H1 (cell line): ENCODE measurements at regions not wholly inside any gene's neighbourhood (a gene's known extent, or its start where the extent isn't known, plus 50 kb on each side); places are given as distances from the start of the nearest gene placed in this dataset.

Experiments used
- CTCF ChIA-PET: fragments of 300-600 bp; sonication (Branson Sonifier 250); formaldehyde crosslinking; loops from one replicate; lab custom pipeline; 2021; ENCODE audit not compliant: partially characterized antibody; lab: Charles Lee
- POLR2A ChIA-PET: fragments of 300-600 bp; sonication (Branson Sonifier 250); formaldehyde crosslinking; loops from one replicate; lab custom pipeline; 2021; ENCODE audit warnings: inconsistent platforms; ENCODE audit not compliant: partially characterized antibody; lab: Charles Lee
- DNase-seq, 2 experiments: peaks; one replicate each; pipeline versions ENCODE4 v3.0.0 to v3.0.0-alpha.2; 2010 to 2022; ENCODE audit warnings: low spot score in 2 of 2, low read depth in 1 of 2, mixed read lengths in 1 of 2
- FAIRE-seq: peaks from 2 replicates; lab custom pipeline; 2011; peaks lifted over from hg19 to GRCh38; lab: Jason Lieb, UNC
- H2AFZ ChIP-seq: 2 replicates; pipeline ENCODE4 v1.8.1; 2012; ENCODE audit warnings: low read length, inconsistent platforms
- H2AK5ac ChIP-seq: 2 replicates; pipeline ENCODE4 v1.6.1; 2013; ENCODE audit warnings: low read depth, low read length
- H2BK120ac ChIP-seq: replicated peaks from 2 replicates; pipeline ENCODE3; 2013; ENCODE audit warnings: low read depth, low read length, inconsistent platforms
- H2BK12ac ChIP-seq: 2 replicates; pipeline ENCODE4 v1.6.1; 2013; ENCODE audit warnings: low read depth, low read length
- H2BK15ac ChIP-seq: 2 replicates; pipeline ENCODE4 v1.6.1; 2013; ENCODE audit warnings: low read length
- H2BK20ac ChIP-seq: 2 replicates; pipeline ENCODE4 v1.6.1; 2013; ENCODE audit warnings: low read length
- H2BK5ac ChIP-seq: 2 replicates; pipeline ENCODE4 v1.6.1; 2013; ENCODE audit warnings: low read depth, low read length
- H3K14ac ChIP-seq: 2 replicates; pipeline ENCODE4 v1.6.1; 2013; ENCODE audit warnings: inconsistent platforms; ENCODE audit not compliant: insufficient read length
- H3K18ac ChIP-seq: 2 replicates; pipeline ENCODE4 v1.6.1; 2013; ENCODE audit warnings: low read length; ENCODE audit errors: extremely low read depth
- H3K23ac ChIP-seq: 2 replicates; pipeline ENCODE4 v1.6.1; 2013; ENCODE audit warnings: inconsistent platforms; ENCODE audit not compliant: insufficient read length
- H3K23me2 ChIP-seq: 2 replicates; pipeline ENCODE4 v1.6.1; 2013; ENCODE audit warnings: low read depth, low read length
- H3K27ac ChIP-seq: 2 replicates; pipeline ENCODE4 v1.6.1; 2011; ENCODE audit warnings: low read depth, low read length, inconsistent platforms
- H3K27me3 ChIP-seq, 4 experiments: replicated peaks in 1 of 4; 1 replicate in 1 of 4; 2 replicates in 3 of 4; pipeline versions ENCODE4 v1.6.1 to v1.8.1; 2011 to 2013; ENCODE audit warnings: low read length in 3 of 4, mild to moderate bottlenecking in 3 of 4, inconsistent platforms in 2 of 4, mixed read lengths in 2 of 4, moderate library complexity in 1 of 4; ENCODE audit not compliant: control insufficient read depth in 3 of 4, insufficient read depth in 3 of 4; ENCODE audit errors: extremely low read depth in 1 of 4
- H3K36me3 ChIP-seq, 4 experiments: 2 replicates each; pipeline versions ENCODE4 v1.6.1 to v1.8.1; 2011 to 2013; ENCODE audit warnings: mild to moderate bottlenecking in 4 of 4, low read length in 3 of 4, moderate library complexity in 2 of 4, control low read depth in 1 of 4, inconsistent platforms in 1 of 4; ENCODE audit not compliant: insufficient read depth in 4 of 4, control insufficient read depth in 2 of 4
- H3K4ac ChIP-seq: replicated peaks from 2 replicates; pipeline ENCODE3; 2013; ENCODE audit warnings: low read length, low read depth, mixed read lengths, inconsistent platforms; ENCODE audit not compliant: insufficient read length
- H3K4me1 ChIP-seq, 4 experiments: replicated peaks in 1 of 4; 1 replicate in 1 of 4; 2 replicates in 3 of 4; pipeline versions ENCODE4 v1.6.1 to v1.8.1; 2011 to 2013; ENCODE audit warnings: low read length in 3 of 4, inconsistent platforms in 2 of 4, mixed read lengths in 1 of 4; ENCODE audit not compliant: insufficient read depth in 4 of 4, control insufficient read depth in 3 of 4
- H3K4me2 ChIP-seq, 2 experiments: 2 replicates each; pipeline versions ENCODE4 v1.6.1 to v1.8.1; 2011 to 2013; ENCODE audit warnings: low read depth in 2 of 2, low read length in 2 of 2, control low read depth in 1 of 2, inconsistent platforms in 1 of 2, mild to moderate bottlenecking in 1 of 2; ENCODE audit not compliant: insufficient read depth in 1 of 2
- H3K4me3 ChIP-seq, 4 experiments: fragments of 200-600, 300-600 bp in 1 of 4; sonication (generic), shearing (Covaris generic), sonication (Bioruptor Twin) in 1 of 4; 2 replicates each; pipeline versions ENCODE4 v1.5.1 to v1.8.1; 2011 to 2016; ENCODE audit warnings: low read length in 4 of 4, low read depth in 3 of 4, control low read depth in 2 of 4, inconsistent platforms in 2 of 4, mild to moderate bottlenecking in 2 of 4, mixed read lengths in 1 of 4, moderate library complexity in 1 of 4; ENCODE audit not compliant: insufficient read depth in 2 of 4; ENCODE audit errors: extremely low read depth in 1 of 4
- H3K56ac ChIP-seq: replicated peaks from 2 replicates; pipeline ENCODE3; 2013; ENCODE audit warnings: low read depth, mild to moderate bottlenecking, mixed read lengths, low read length, inconsistent platforms; ENCODE audit not compliant: insufficient read length
- H3K79me1 ChIP-seq: 2 replicates; pipeline ENCODE4 v1.6.1; 2013; ENCODE audit warnings: low read depth, low read length, control low read depth
- H3K79me2 ChIP-seq, 2 experiments: 2 replicates each; pipeline versions ENCODE4 v1.6.1 to v1.8.1; 2012 to 2013; ENCODE audit warnings: low read length in 2 of 2, mild to moderate bottlenecking in 2 of 2, inconsistent platforms in 1 of 2; ENCODE audit not compliant: insufficient read depth in 2 of 2, control insufficient read depth in 1 of 2
- H3K9ac ChIP-seq, 4 experiments: replicated peaks in 1 of 4; 1 replicate in 1 of 4; 2 replicates in 3 of 4; pipeline versions ENCODE4 v1.6.1 to v1.8.1; 2011 to 2013; ENCODE audit warnings: low read depth in 3 of 4, low read length in 3 of 4, control low read depth in 2 of 4, mild to moderate bottlenecking in 2 of 4, moderate library complexity in 2 of 4, inconsistent platforms in 1 of 4; ENCODE audit errors: extremely low read depth in 1 of 4
- H3K9me3 ChIP-seq, 2 experiments: 2 replicates each; pipeline versions ENCODE4 v1.6.1 to v1.8.1; 2012 to 2013; ENCODE audit warnings: mild to moderate bottlenecking in 2 of 2, moderate library complexity in 2 of 2, control low read depth in 1 of 2, inconsistent platforms in 1 of 2, low read depth in 1 of 2, low read length in 1 of 2, mixed read lengths in 1 of 2; ENCODE audit not compliant: insufficient read depth in 2 of 2
- H4K20me1 ChIP-seq, 2 experiments: replicated peaks in 1 of 2; 2 replicates each; pipeline versions ENCODE3 to v1.8.1; 2011 to 2013; ENCODE audit warnings: inconsistent platforms in 2 of 2, low read length in 2 of 2, mild to moderate bottlenecking in 1 of 2; ENCODE audit not compliant: insufficient read depth in 2 of 2, control insufficient read depth in 1 of 2
- H4K5ac ChIP-seq: 2 replicates; pipeline ENCODE4 v1.6.1; 2013; ENCODE audit warnings: low read length, low read depth, mixed read lengths, inconsistent platforms; ENCODE audit not compliant: insufficient read length
- H4K8ac ChIP-seq: 2 replicates; pipeline ENCODE4 v1.8.0; 2013; ENCODE audit warnings: mild to moderate bottlenecking, moderate library complexity, low read length, inconsistent platforms; ENCODE audit not compliant: insufficient read depth; ENCODE audit errors: extremely low read depth
- H4K91ac ChIP-seq: replicated peaks from 2 replicates; pipeline ENCODE3; 2013; ENCODE audit warnings: low read length, mixed read lengths, inconsistent platforms; ENCODE audit not compliant: insufficient read length
- BRCA1 ChIP-seq: IDR thresholded peaks from 2 replicates; pipeline ENCODE4 v1.6.1; 2012; ENCODE audit warnings: low read depth, low read length, improper control_type of control experiment
- CHD1 ChIP-seq: IDR thresholded peaks from 2 replicates; pipeline ENCODE4 v1.6.1; 2012; ENCODE audit warnings: low read depth, low read length, improper control_type of control experiment
- CHD2 ChIP-seq: IDR thresholded peaks from 2 replicates; pipeline ENCODE4 v1.6.1; 2012; ENCODE audit warnings: low read length, improper control_type of control experiment
- EZH2 ChIP-seq: fragments of 200-600 bp; sonication (generic); IDR thresholded peaks from 2 replicates; pipeline ENCODE4 v1.7.1; 2012; ENCODE audit warnings: low read depth, mild to moderate bottlenecking, moderate library complexity, low read length, inconsistent platforms; ENCODE audit not compliant: severe bottlenecking
- HDAC6 ChIP-seq: IDR thresholded peaks from one replicate; pipeline ENCODE4 v1.7.1; 2012; ENCODE audit warnings: low read depth, mild to moderate bottlenecking, inconsistent platforms, low read length, moderate library complexity
- JUN ChIP-seq: IDR thresholded peaks from 2 replicates; pipeline ENCODE4 v1.6.1; 2011; ENCODE audit warnings: low read depth, mild to moderate bottlenecking, improper control_type of control experiment, low read length
- JUND ChIP-seq: IDR thresholded peaks from 2 replicates; pipeline ENCODE4 v1.6.1; 2011; ENCODE audit warnings: mild to moderate bottlenecking, improper control_type of control experiment, low read length
- KDM1A ChIP-seq: fragments of 200-600, 300-600 bp; sonication (generic); IDR thresholded peaks from 2 replicates; pipeline ENCODE4 v1.7.1; 2016; ENCODE audit warnings: mild to moderate bottlenecking, low read length, borderline replicate concordance
- KDM4A ChIP-seq: IDR thresholded peaks from one replicate; pipeline ENCODE4 v1.7.1; 2012; ENCODE audit warnings: low read depth, mild to moderate bottlenecking, moderate library complexity, low read length, inconsistent platforms; ENCODE audit not compliant: severe bottlenecking
- SIRT6 ChIP-seq: IDR thresholded peaks from one replicate; pipeline ENCODE4 v1.7.1; 2012; ENCODE audit warnings: low read length, inconsistent platforms
- SIX5 ChIP-seq: IDR thresholded peaks from 2 replicates; pipeline ENCODE4 v1.6.1; 2011; ENCODE audit warnings: mild to moderate bottlenecking, low read depth, low read length
- SUZ12 ChIP-seq: fragments of 200-600 bp; sonication (generic); IDR thresholded peaks from 2 replicates; pipeline ENCODE4 v1.6.1; 2012; ENCODE audit warnings: mild to moderate bottlenecking, inconsistent platforms, low read length, moderate library complexity, mixed read lengths
- WGBS, 2 experiments: shearing (Covaris generic) in 1 of 2; methylation state at CpG; one replicate each; pipeline versions ENCODE4 v1.1.6 to v1.1.7; 2013 to 2015; ENCODE audit warnings: low lambda C conversion rate in 2 of 2, mixed read lengths in 2 of 2, inconsistent platforms in 1 of 2, low coverage in 1 of 2, missing lambda C conversion rate in 1 of 2; ENCODE audit not compliant: insufficient replicate concordance in 2 of 2, insufficient coverage in 1 of 2, insufficient read length in 1 of 2; ENCODE audit errors: extremely low coverage in 1 of 2, missing lambda C conversion rate in 1 of 2; 5-methylcytosine and 5-hydroxymethylcytosine counted together

DNA sequence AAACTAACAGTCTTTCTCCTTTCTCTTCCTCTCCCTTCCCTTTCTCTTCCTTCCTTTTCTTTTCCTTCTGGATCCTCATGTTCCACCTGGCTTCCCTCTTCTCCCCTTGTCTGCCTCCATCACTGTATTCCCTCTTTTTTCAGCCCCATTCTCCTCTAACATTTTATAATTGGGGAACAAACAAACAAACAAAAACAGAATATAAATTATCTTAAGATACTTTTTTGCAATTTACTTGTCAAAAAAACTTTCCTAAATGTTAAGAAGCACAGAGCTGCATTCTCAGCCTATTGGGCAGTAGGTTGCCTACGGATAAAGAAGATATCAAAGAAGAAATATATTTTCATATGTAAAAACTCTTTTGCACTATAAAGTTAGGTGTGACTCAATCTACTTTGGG, 1382.2 kb upstream of the MIR17HG start:
- Histone ChIP-seq H4K20me1 (no peaks in the 10 kb centered on the region), H2BK20ac (no peak overlapping the region), H3K18ac (no peak overlapping the region), H4K8ac (no peak overlapping the region), H3K79me2 (no peaks in the 10 kb centered on the region), H3K4me3 (no peak overlapping the region), H3K56ac (no peak overlapping the region), H3K23me2 (0 out of 2 replicates have a peak, but pooled peaks cover 3% of the 10 kb centered on the region), H2AFZ (no peak overlapping the region), H3K9me3 (no peaks in the 10 kb centered on the region), H3K4me1 (no peaks in the 10 kb centered on the region), H2BK120ac (no peak overlapping the region), H3K27me3 (no peaks in the 10 kb centered on the region), H2BK5ac (no peak overlapping the region), H3K23ac (no peak overlapping the region), H3K4me2 (no peak overlapping the region), H3K4ac (no peak overlapping the region), H3K14ac (no peak overlapping the region), H4K5ac (no peak overlapping the region), H2AK5ac (no peak overlapping the region), H4K91ac (no peak overlapping the region), H3K9ac (no peak overlapping the region), H3K79me1 (no peaks in the 10 kb centered on the region), H2BK15ac (no peak overlapping the region), H3K27ac (no peak overlapping the region), H2BK12ac (no peak overlapping the region), H3K36me3 (no peaks in the 10 kb centered on the region)
- no peak for FAIRE-seq
- WGBS, 2 experiments = 90% methylated on average over 1 of the region's 1 CpG; no CpG with 5 or more reads in 1 of the 2 experiments
- CTCF ChIA-PET = no interaction called here
- POLR2A ChIA-PET = no interaction called here
- DNase-seq = no peak
- no peak for TF ChIP-seq KDM4A
- no peak for TF ChIP-seq JUN
- TF ChIP-seq HDAC6 = no peak
- no peak for TF ChIP-seq CHD1
- TF ChIP-seq SIRT6 = no peak
- TF ChIP-seq EZH2 = no peak
- no peak for TF ChIP-seq SIX5
- no peak for TF ChIP-seq SUZ12
- no peak for TF ChIP-seq JUND
- no peak for TF ChIP-seq CHD2
- TF ChIP-seq KDM1A = no peak
- TF ChIP-seq BRCA1 = no peak
